Esophagus mucosa (tissue), 1 donor: ENCODE measurements at regions not wholly inside any gene's neighbourhood (a gene's known extent, or its start where the extent isn't known, plus 50 kb on each side); places are given as distances from the start of the nearest gene placed in this dataset.
"Not testable (repeated sequence)": the region's sequence is repeated elsewhere in the genome, so short reads cannot be mapped to it uniquely, and the experiment has no call there.

Source experiments
- ATAC-seq: fragments of 200-7000 bp; cut with Tn5 transposase; one replicate; pipeline ENCODE4 v1.9.1; 2020
- donor health status: DM: yes; HTN: yes; CAD: no.

GRCh38 chr4:110359076-110359475 is 116.9 kb upstream of the ENPEP start:
- ATAC-seq: no peak

GRCh38 chr4:110357521-110357920 is 118.4 kb upstream of the ENPEP start:
- ATAC-seq: no peak

GRCh38 chr4:110354460-110354859 is 121.5 kb upstream of the ENPEP start:
- no peak for ATAC-seq

GRCh38 chr4:110352670-110353442 is 123.1 kb upstream of the ENPEP start:
- ATAC-seq: no peak

- no peak for ATAC-seq
Observed at GRCh38 chr4:110348711-110349383, 127.1 kb upstream of the ENPEP start.

GRCh38 chr4:110347805-110348204 is 128.2 kb upstream of the ENPEP start:
- ATAC-seq: no peak

- no peak for ATAC-seq
Observed at GRCh38 chr4:110344165-110344564, 131.8 kb upstream of the ENPEP start.

GRCh38 chr4:110343534-110343933 is 132.4 kb upstream of the ENPEP start:
- ATAC-seq: no peak

GRCh38 chr4:110341118-110341517 is 134.8 kb upstream of the ENPEP start:
- ATAC-seq: not testable (repeated sequence)

- ATAC-seq: no peak
Observed at GRCh38 chr4:110335399-110335798, 137.0 kb upstream of the ELOVL6 start.

- ATAC-seq: no peak
Observed at GRCh38 chr4:110332483-110332882, 134.1 kb upstream of the ELOVL6 start.

GRCh38 chr4:110326426-110326825 is 128.0 kb upstream of the ELOVL6 start:
- not testable (repeated sequence) for ATAC-seq

GRCh38 chr4:110310795-110311194 is 112.4 kb upstream of the ELOVL6 start:
- no peak for ATAC-seq

GRCh38 chr4:110309675-110310074 is 111.3 kb upstream of the ELOVL6 start:
- ATAC-seq: no peak

- ATAC-seq: no peak
Observed at GRCh38 chr4:110306303-110306702, 107.9 kb upstream of the ELOVL6 start.

- ATAC-seq: no peak
Observed at GRCh38 chr4:110305455-110305854, 107.0 kb upstream of the ELOVL6 start.

GRCh38 chr4:110296892-110297291 is 98.5 kb upstream of the ELOVL6 start:
- ATAC-seq: no peak

GRCh38 chr4:110294165-110294564 is 95.8 kb upstream of the ELOVL6 start:
- no peak for ATAC-seq

GRCh38 chr4:110292994-110293744 is 94.8 kb upstream of the ELOVL6 start:
- no peak for ATAC-seq

GRCh38 chr4:110290511-110290910 is 92.1 kb upstream of the ELOVL6 start:
- ATAC-seq: no peak

GRCh38 chr4:110289601-110290100 is 91.2 kb upstream of the ELOVL6 start:
- no peak for ATAC-seq

- ATAC-seq: peak; percentile 94
Observed at GRCh38 chr4:110287130-110287529, 88.7 kb upstream of the ELOVL6 start.

- no peak for ATAC-seq
Observed at GRCh38 chr4:110278127-110278526, 79.7 kb upstream of the ELOVL6 start.
